Endothelial cell of umbilical vein (primary cell): ENCODE measurements at regions not wholly inside any gene's neighbourhood (a gene's known extent, or its start where the extent isn't known, plus 50 kb on each side); places are given as distances from the start of the nearest gene placed in this dataset.

Source experiments
- BruUV-seq: library from RNA; stranded (reverse); fragments of 400-500 nt; replicated peaks from 2 replicates; lab custom pipeline; 2021; lab: Mats Ljungman, UMichigan
- CTCF ChIA-PET: fragments of 300-600, 350-600 bp; sonication (Branson Sonifier 250); formaldehyde crosslinking; loops from one replicate; lab custom pipeline; 2021; ENCODE audit warnings: antibody characterized with exemption, inconsistent platforms; lab: Charles Lee
- POLR2A ChIA-PET: fragments of 300-600, 350-600 bp; sonication (Branson Sonifier 250); formaldehyde crosslinking; loops from one replicate; lab custom pipeline; 2021; ENCODE audit warnings: antibody characterized with exemption, inconsistent platforms; lab: Charles Lee
- DNase-seq: peaks from one replicate; pipeline ENCODE4 v3.0.0-alpha.2; 2011; ENCODE audit warnings: low read depth, low spot score
- FAIRE-seq: peaks from 2 replicates; lab custom pipeline; 2011; peaks lifted over from hg19 to GRCh38; lab: Jason Lieb, UNC
- H2AFZ ChIP-seq: 2 replicates; pipeline ENCODE4 v1.6.0; 2012; ENCODE audit warnings: low read depth, low read length, control low read depth, inconsistent platforms
- H3K27ac ChIP-seq: 2 replicates; pipeline ENCODE4 v1.5.1; 2011; ENCODE audit warnings: low read depth, mild to moderate bottlenecking, control low read depth, low read length, moderate library complexity; ENCODE audit not compliant: insufficient read depth
- H3K27me3 ChIP-seq, 2 experiments: 2 replicates each; pipeline versions ENCODE4 v1.6.0 to v1.6.1; 2011; ENCODE audit warnings: low read length in 2 of 2, mixed read lengths in 1 of 2; ENCODE audit not compliant: control insufficient read depth in 2 of 2, insufficient read depth in 2 of 2
- H3K36me3 ChIP-seq, 2 experiments: 2 replicates in 1 of 2; 3 replicates in 1 of 2; pipeline ENCODE4 v1.5.1; 2011; ENCODE audit warnings: low read length in 2 of 2, mild to moderate bottlenecking in 1 of 2, moderate library complexity in 1 of 2; ENCODE audit not compliant: control insufficient read depth in 2 of 2, insufficient read depth in 2 of 2; ENCODE audit errors: extremely low read depth in 1 of 2
- H3K4me1 ChIP-seq: 3 replicates; pipeline ENCODE4 v1.5.1; 2011; ENCODE audit warnings: mild to moderate bottlenecking, low read length; ENCODE audit not compliant: control insufficient read depth, insufficient read depth; ENCODE audit errors: extremely low read depth
- H3K4me2 ChIP-seq: 2 replicates; pipeline ENCODE4 v1.6.1; 2011; ENCODE audit warnings: low read length, control low read depth, mixed read lengths; ENCODE audit not compliant: insufficient read depth
- H3K4me3 ChIP-seq, 3 experiments: fragments of 200-600 bp in 1 of 3; sonication (generic), shearing (Covaris generic) in 1 of 3; replicated peaks in 1 of 3; 2 replicates each; pipeline ENCODE4 v1.5.1; 2011 to 2016; ENCODE audit warnings: control low read depth in 3 of 3, low read length in 3 of 3, mild to moderate bottlenecking in 2 of 3, inconsistent platforms in 1 of 3, low read depth in 1 of 3, moderate library complexity in 1 of 3; ENCODE audit not compliant: insufficient read depth in 1 of 3
- H3K79me2 ChIP-seq: 2 replicates; pipeline ENCODE4 v1.6.0; 2012; ENCODE audit warnings: low read length, inconsistent platforms; ENCODE audit not compliant: control insufficient read depth, insufficient read depth
- H3K9ac ChIP-seq: replicated peaks from 2 replicates; pipeline ENCODE3; 2011; ENCODE audit warnings: low read length, control low read depth; ENCODE audit not compliant: insufficient read depth; ENCODE audit errors: extremely low read depth
- H3K9me1 ChIP-seq: replicated peaks from 3 replicates; pipeline ENCODE4 v1.6.0; 2011; ENCODE audit warnings: mild to moderate bottlenecking, low read length; ENCODE audit not compliant: control insufficient read depth, insufficient read depth; ENCODE audit errors: extremely low read depth
- H3K9me3 ChIP-seq: replicated peaks from 2 replicates; pipeline ENCODE4 v1.5.1; 2012; ENCODE audit warnings: low read length, inconsistent platforms; ENCODE audit not compliant: control insufficient read depth, insufficient read depth
- H4K20me1 ChIP-seq: replicated peaks from 2 replicates; pipeline ENCODE3; 2011; ENCODE audit warnings: mild to moderate bottlenecking, low read length; ENCODE audit not compliant: control insufficient read depth, insufficient read depth; ENCODE audit errors: extremely low read depth
- CTCF ChIP-seq, 2 donors: IDR thresholded peaks; 1 replicate in 1 of 2; 2 replicates in 1 of 2; pipeline ENCODE4 v1.5.1; 2011; ENCODE audit warnings: low read length in 2 of 2, mild to moderate bottlenecking in 2 of 2, moderate library complexity in 2 of 2, control low read depth in 1 of 2, inconsistent platforms in 1 of 2, low read depth in 1 of 2; ENCODE audit not compliant: insufficient read depth in 1 of 2; ENCODE audit errors: extremely low read depth in 1 of 2
- EZH2 ChIP-seq: IDR thresholded peaks from 2 replicates; pipeline ENCODE4 v1.6.1; 2012; ENCODE audit warnings: borderline replicate concordance, low read depth, mild to moderate bottlenecking, moderate library complexity, low read length, inconsistent platforms; ENCODE audit not compliant: severe bottlenecking
- FOS ChIP-seq: IDR thresholded peaks from 2 replicates; pipeline ENCODE4 v1.6.1; 2011; ENCODE audit warnings: mild to moderate bottlenecking, low read length, moderate library complexity, borderline replicate concordance; ENCODE audit not compliant: insufficient read depth
- GATA2 ChIP-seq: IDR thresholded peaks from 2 replicates; pipeline ENCODE4 v1.7.0; 2011; ENCODE audit warnings: low read depth, mild to moderate bottlenecking, moderate library complexity, mixed read lengths, low read length; ENCODE audit not compliant: insufficient read length, insufficient read depth
- JUN ChIP-seq: IDR thresholded peaks from 2 replicates; pipeline ENCODE4 v1.6.1; 2011; ENCODE audit warnings: borderline replicate concordance, low read depth; ENCODE audit not compliant: insufficient read length, insufficient read depth
- MAX ChIP-seq: IDR thresholded peaks from 2 replicates; pipeline ENCODE4 v1.6.1; 2011; ENCODE audit not compliant: insufficient read depth, insufficient read length
- MYC ChIP-seq: IDR thresholded peaks from one replicate; pipeline ENCODE4 v1.6.1; 2011; ENCODE audit warnings: mild to moderate bottlenecking, low read depth, low read length
- POLR2A ChIP-seq: IDR thresholded peaks from 2 replicates; pipeline ENCODE4 v1.6.1; 2012; ENCODE audit warnings: low read depth, mild to moderate bottlenecking, control low read depth, low read length
- POLR2AphosphoS5 ChIP-seq: IDR thresholded peaks from 2 replicates; pipeline ENCODE4 v1.6.1; 2012; ENCODE audit warnings: low read depth, mild to moderate bottlenecking, control low read depth, low read length, moderate library complexity; ENCODE audit not compliant: insufficient read depth
- dilution Hi-C: fragments of 300-500 bp; cut with MboI; formaldehyde crosslinking; loops from one replicate; pipeline ENCODE4 v1.15.0; 2019; ENCODE audit warnings: low sequenced_read_pairs; ENCODE audit not compliant: extremely low pct_ligation_motif_present
- intact Hi-C: fragments of 100-400 bp; cut with micrococcal nuclease; formaldehyde crosslinking; loops from one replicate; pipeline ENCODE4 v1.10.0; 2022

GRCh38 chr6:15044948-15045347 is 200.9 kb upstream of the JARID2 start:
- DNase-seq = no peak
- Histone ChIP-seq H3K9me1 (no peaks in the 10 kb centered on the region), H3K4me2 (no peak overlapping the region), H2AFZ (no peak overlapping the region), H3K27me3 (no peaks in the 10 kb centered on the region), H3K4me3 (no peak overlapping the region), H3K9ac (no peak overlapping the region), H3K4me1 (no peaks in the 10 kb centered on the region), H3K79me2 (no peaks in the 10 kb centered on the region), H3K27ac (no peak overlapping the region), H3K9me3 (no peaks in the 10 kb centered on the region), H3K36me3 (no peaks in the 10 kb centered on the region), H4K20me1 (no peaks in the 10 kb centered on the region)
- FAIRE-seq = no peak
- ChIA-PET CTCF (no interaction called here), POLR2A (no interaction called here)
- dilution Hi-C loops (no loop called here), intact Hi-C loops (no loop called here)
- BruUV-seq = no TSS peak
- TF ChIP-seq EZH2 = no peak
- TF ChIP-seq POLR2AphosphoS5 = no peak
- no peak for TF ChIP-seq FOS
- no peak for TF ChIP-seq MYC

- H2AFZ ChIP-seq = no peak overlapping the region
- no peak overlapping the region for H3K4me2 ChIP-seq
- no peaks in the 10 kb centered on the region for H4K20me1 ChIP-seq
- no TSS peak for BruUV-seq
- FAIRE-seq (no peak), DNase-seq (no peak)
- no peaks in the 10 kb centered on the region for H3K79me2 ChIP-seq
- dilution Hi-C loops (no loop called here), intact Hi-C loops (no loop called here)
- H3K27me3 ChIP-seq = no peaks in the 10 kb centered on the region
- TF ChIP-seq FOS (no peak), MAX (no peak), JUN (no peak), EZH2 (no peak), POLR2AphosphoS5 (no peak), POLR2A (no peak), MYC (no peak), CTCF (IDR thresholded peaks at IDR 0.05; ENCODE audit: extremely low read depth in 1 of 2, insufficient read depth in 1 of 2, low read depth in 1 of 2, low read length in 2 of 2) (no peak), GATA2 (no peak)
- no peak overlapping the region for H3K9ac ChIP-seq
- H3K4me3 ChIP-seq = no peak overlapping the region
- H3K36me3 ChIP-seq = no peaks in the 10 kb centered on the region
- CTCF ChIA-PET = no interaction called here
- H3K4me1 ChIP-seq = no peaks in the 10 kb centered on the region
- H3K9me3 ChIP-seq = no peaks in the 10 kb centered on the region
- H3K9me1 ChIP-seq = no peaks in the 10 kb centered on the region
- no peak overlapping the region for H3K27ac ChIP-seq
- POLR2A ChIA-PET = no interaction called here
These were observed 199.1 kb upstream of the JARID2 start for GRCh38 chr6:15046751-15047150.
